G401 (cell line): ENCODE measurements at regions not wholly inside any gene's neighbourhood (a gene's known extent, or its start where the extent isn't known, plus 50 kb on each side); places are given as distances from the start of the nearest gene placed in this dataset.
A peak's percentile ranks its signal among the peaks of the same experiment; 100 is the strongest.
"Not testable (repeated sequence)": the region's sequence is repeated elsewhere in the genome, so short reads cannot be mapped to it uniquely, and the experiment has no call there.

Experiments used
- DNase-seq: peaks from one replicate; pipeline ENCODE4 v3.0.0-alpha.2; 2015; ENCODE audit warnings: low spot score
- in situ Hi-C: cut with HindIII; loops from 2 replicates; pipeline ENCODE4 v1.10.0; 2016; ENCODE audit warnings: low sequenced_read_pairs, mixed read lengths

GRCh38 chr10:61067671-61068336 lies 123.8 kb upstream of the RHOBTB1 start:
- in situ Hi-C loops: no loop called here
- DNase-seq: no peak

GRCh38 chr10:61066661-61067344 lies 122.8 kb upstream of the RHOBTB1 start:
- DNase-seq: no peak
- in situ Hi-C loops: no loop called here

- in situ Hi-C loops: no loop called here
- DNase-seq: no peak
These were observed 121.1 kb upstream of the RHOBTB1 start for GRCh38 chr10:61065051-61065450.

- in situ Hi-C loops: no loop called here
- DNase-seq: no peak
These were observed 120.4 kb upstream of the RHOBTB1 start for GRCh38 chr10:61064356-61064755.

- in situ Hi-C loops: no loop called here
- DNase-seq: no peak
These were observed 119.9 kb upstream of the RHOBTB1 start for GRCh38 chr10:61063901-61064300.

GRCh38 chr10:61063034-61063433 lies 119.0 kb upstream of the RHOBTB1 start:
- in situ Hi-C loops: no loop called here
- peak; percentile 50 for DNase-seq

GRCh38 chr10:61061923-61062504 lies 118.0 kb upstream of the RHOBTB1 start:
- DNase-seq: no peak
- in situ Hi-C loops: no loop called here

GRCh38 chr10:61059636-61060035 lies 115.7 kb upstream of the RHOBTB1 start:
- in situ Hi-C loops: no loop called here
- DNase-seq: no peak

GRCh38 chr10:61052469-61053205 lies 108.7 kb upstream of the RHOBTB1 start:
- no peak for DNase-seq
- in situ Hi-C loops: no loop called here

GRCh38 chr10:61051344-61051743 lies 107.4 kb upstream of the RHOBTB1 start:
- in situ Hi-C loops: no loop called here
- no peak for DNase-seq

GRCh38 chr10:61050120-61050745 lies 106.2 kb upstream of the RHOBTB1 start:
- in situ Hi-C loops: no loop called here
- DNase-seq: no peak

GRCh38 chr10:61049386-61049785 lies 105.4 kb upstream of the RHOBTB1 start:
- in situ Hi-C loops: no loop called here
- no peak for DNase-seq

GRCh38 chr10:61047788-61048560 lies 104.0 kb upstream of the RHOBTB1 start:
- in situ Hi-C loops: no loop called here
- no peak for DNase-seq

- in situ Hi-C loops: no loop called here
- no peak for DNase-seq
These were observed 103.1 kb upstream of the RHOBTB1 start for GRCh38 chr10:61047081-61047480.

- in situ Hi-C loops, DNase-seq: not testable (repeated sequence)
These were observed 101.5 kb upstream of the RHOBTB1 start for GRCh38 chr10:61045480-61045879.

GRCh38 chr10:61042533-61042932 lies 98.5 kb upstream of the RHOBTB1 start:
- in situ Hi-C loops: no loop called here
- no peak for DNase-seq

- no peak for DNase-seq
- in situ Hi-C loops: no loop called here
These were observed 96.5 kb upstream of the RHOBTB1 start for GRCh38 chr10:61040399-61041016.

GRCh38 chr10:61039868-61040267 lies 95.9 kb upstream of the RHOBTB1 start:
- no peak for DNase-seq
- in situ Hi-C loops: no loop called here
